Neural progenitor cell (in vitro differentiated cells): ENCODE measurements at regions not wholly inside any gene's neighbourhood (a gene's known extent, or its start where the extent isn't known, plus 50 kb on each side); places are given as distances from the start of the nearest gene placed in this dataset.

Experiments used
- DNase-seq: peaks from one replicate; pipeline ENCODE4 v3.0.0-alpha.2; 2016; ENCODE audit warnings: low spot score
- H2AFZ ChIP-seq: fragments of 200-600 bp; sonication (generic); replicated peaks from 2 replicates; pipeline ENCODE4 v1.6.1; 2016; ENCODE audit warnings: antibody characterized with exemption
- H3F3A ChIP-seq: fragments of 200-600 bp; sonication (generic); 2 replicates; pipeline ENCODE4 v1.6.1; 2016; ENCODE audit warnings: antibody characterized with exemption, low read depth
- H3K27ac ChIP-seq: fragments of 200-600 bp; sonication (generic); 2 replicates; pipeline ENCODE4 v1.5.1; 2016; ENCODE audit warnings: mild to moderate bottlenecking
- H3K27me3 ChIP-seq: fragments of 200-600 bp; sonication (generic); 2 replicates; pipeline ENCODE4 v1.6.1; 2016; ENCODE audit warnings: mild to moderate bottlenecking, moderate library complexity
- H3K36me3 ChIP-seq: fragments of 200-600 bp; sonication (generic); 2 replicates; pipeline ENCODE4 v1.5.1; 2016
- H3K4me1 ChIP-seq: fragments of 200-600 bp; sonication (generic); 2 replicates; pipeline ENCODE4 v1.6.1; 2016; ENCODE audit warnings: mixed run types
- H3K4me2 ChIP-seq: fragments of 200-600 bp; sonication (generic); 2 replicates; pipeline ENCODE4 v1.6.1; 2016
- H3K4me3 ChIP-seq: fragments of 200-600 bp; sonication (generic); 2 replicates; pipeline ENCODE4 v1.5.1; 2016
- H3K79me2 ChIP-seq: fragments of 200-600 bp; sonication (generic); 2 replicates; pipeline ENCODE4 v1.6.1; 2016; ENCODE audit warnings: low read depth
- H3K9ac ChIP-seq: fragments of 200-600 bp; sonication (generic); 2 replicates; pipeline ENCODE4 v1.6.1; 2016
- H3K9me3 ChIP-seq: fragments of 200-600 bp; sonication (generic); 2 replicates; pipeline ENCODE4 v1.5.1; 2016; ENCODE audit warnings: low read depth
- H4K20me1 ChIP-seq: fragments of 200-600 bp; sonication (generic); 2 replicates; pipeline ENCODE4 v1.6.1; 2016; ENCODE audit warnings: low read depth
- H3K27ac Mint-ChIP-seq: 3 replicates; pipeline ENCODE4 v1.8.0; 2021; ENCODE audit warnings: mixed read lengths
- H3K27me3 Mint-ChIP-seq: 2 replicates; pipeline ENCODE4 v1.8.0; 2022; ENCODE audit warnings: low read depth, mild to moderate bottlenecking, inconsistent platforms, moderate library complexity, mixed read lengths; ENCODE audit not compliant: insufficient read depth
- H3K36me3 Mint-ChIP-seq: 3 replicates; pipeline ENCODE4 v1.8.0; 2021; ENCODE audit warnings: mixed read lengths
- H3K4me1 Mint-ChIP-seq: 3 replicates; pipeline ENCODE4 v1.8.0; 2021; ENCODE audit warnings: mixed read lengths
- H3K4me3 Mint-ChIP-seq: 3 replicates; pipeline ENCODE4 v1.8.0; 2021; ENCODE audit warnings: mild to moderate bottlenecking, moderate library complexity, mixed read lengths
- H3K9me3 Mint-ChIP-seq: 3 replicates; pipeline ENCODE4 v1.8.0; 2020; ENCODE audit warnings: mixed read lengths
- CTCF ChIP-seq: fragments of 200-600 bp; sonication (generic); IDR thresholded peaks from 2 replicates; pipeline ENCODE4 v1.5.1; 2017; ENCODE audit warnings: antibody characterized with exemption, mild to moderate bottlenecking
- EZH2 ChIP-seq: fragments of 200-600 bp; sonication (generic); IDR thresholded peaks from 2 replicates; pipeline ENCODE4 v1.6.1; 2017; ENCODE audit warnings: antibody characterized with exemption, mild to moderate bottlenecking, moderate library complexity
- EZH2phosphoT487 ChIP-seq: fragments of 200-600 bp; sonication (generic); IDR thresholded peaks from 2 replicates; pipeline ENCODE4 v1.6.1; 2017; ENCODE audit warnings: antibody characterized with exemption

- peaks cover 2% of the 10 kb centered on the region for H3K27me3 Mint-ChIP-seq
- no peak overlapping the region for H3K4me3 Mint-ChIP-seq
- Histone ChIP-seq H3K9me3 (no peaks in the 10 kb centered on the region), H3K4me3 (no peak overlapping the region), H3K27ac (no peak overlapping the region), H3F3A (no peaks in the 10 kb centered on the region), H3K4me1 (no peaks in the 10 kb centered on the region), H3K36me3 (no peaks in the 10 kb centered on the region), H3K79me2 (no peaks in the 10 kb centered on the region), H3K4me2 (no peak overlapping the region), H3K9ac (no peak overlapping the region), H4K20me1 (no peaks in the 10 kb centered on the region), H3K27me3 (no peaks in the 10 kb centered on the region), H2AFZ (no peak overlapping the region)
- peaks cover 2% of the 10 kb centered on the region for H3K9me3 Mint-ChIP-seq
- no peaks in the 10 kb centered on the region for H3K4me1 Mint-ChIP-seq
- TF ChIP-seq EZH2 (no peak), CTCF (no peak), EZH2phosphoT487 (no peak)
- H3K27ac Mint-ChIP-seq: no peak overlapping the region
- DNase-seq: no peak
- no peaks in the 10 kb centered on the region for H3K36me3 Mint-ChIP-seq
Measured at GRCh38 chr15:31831596-31831995, 198.7 kb upstream of the CHRNA7 start.

DNA sequence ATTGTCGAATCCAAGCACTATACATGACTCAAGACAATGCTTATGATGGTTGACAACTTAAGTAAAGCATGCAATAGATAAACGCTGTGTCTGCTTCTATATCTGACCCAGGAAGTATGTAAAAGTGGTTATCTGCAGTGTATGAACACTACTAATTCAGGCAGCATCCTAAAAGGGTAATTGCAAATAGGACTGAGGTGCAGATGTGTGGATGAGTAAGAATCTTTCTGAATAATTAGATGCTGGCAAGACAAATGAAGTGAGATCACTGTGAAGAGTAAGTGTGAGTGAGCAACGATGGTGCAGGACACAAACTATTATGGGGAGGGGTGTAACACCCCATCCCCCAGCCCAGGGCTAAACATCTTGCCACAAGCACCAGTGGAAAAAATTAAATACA, 195.7 kb upstream of the CHRNA7 start:
- Histone ChIP-seq H3K4me2 (no peak overlapping the region), H3K9me3 (no peaks in the 10 kb centered on the region), H4K20me1 (no peaks in the 10 kb centered on the region), H3K79me2 (no peaks in the 10 kb centered on the region), H3K4me1 (no peaks in the 10 kb centered on the region), H3K4me3 (no peak overlapping the region), H3K36me3 (no peaks in the 10 kb centered on the region), H3K9ac (no peak overlapping the region), H3K27me3 (no peaks in the 10 kb centered on the region), H3F3A (no peaks in the 10 kb centered on the region), H3K27ac (no peak overlapping the region), H2AFZ (no peak overlapping the region)
- no peak for TF ChIP-seq EZH2phosphoT487
- TF ChIP-seq CTCF: no peak
- no peak for TF ChIP-seq EZH2
- no peak for DNase-seq
- Mint-ChIP-seq H3K27ac (no peak overlapping the region), H3K27me3 (peaks cover 2% of the 10 kb centered on the region), H3K4me3 (no peak overlapping the region), H3K36me3 (no peaks in the 10 kb centered on the region), H3K4me1 (no peaks in the 10 kb centered on the region), H3K9me3 (peaks cover 2% of the 10 kb centered on the region)

DNA sequence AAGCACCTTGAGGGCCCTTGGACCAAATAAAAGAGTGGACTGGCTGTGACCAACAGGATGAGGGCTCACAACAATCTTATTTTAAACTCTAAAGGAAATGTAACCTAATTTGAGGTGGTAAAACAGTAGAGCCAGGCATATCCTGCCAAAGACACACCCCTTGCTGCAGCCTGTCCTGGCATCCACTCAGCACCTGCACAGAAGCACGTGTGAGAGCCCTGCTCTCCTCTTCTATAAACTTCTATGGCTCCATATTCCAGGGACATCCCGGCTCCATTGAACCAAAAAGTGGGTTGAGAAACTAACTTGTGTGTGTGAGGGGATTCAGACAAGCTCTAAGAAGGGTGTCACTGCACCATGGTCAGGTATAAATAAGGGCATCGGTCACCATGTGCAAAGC, 190.9 kb upstream of the CHRNA7 start:
- no peak for TF ChIP-seq EZH2phosphoT487
- no peak for TF ChIP-seq EZH2
- no peak for TF ChIP-seq CTCF
- Histone ChIP-seq H3K4me2 (no peak overlapping the region), H3K9me3 (no peaks in the 10 kb centered on the region), H3F3A (no peaks in the 10 kb centered on the region), H4K20me1 (no peaks in the 10 kb centered on the region), H3K79me2 (no peaks in the 10 kb centered on the region), H3K27me3 (no peaks in the 10 kb centered on the region), H3K4me3 (no peak overlapping the region), H3K4me1 (no peaks in the 10 kb centered on the region), H3K27ac (no peak overlapping the region), H3K36me3 (no peaks in the 10 kb centered on the region), H2AFZ (no peak overlapping the region), H3K9ac (no peak overlapping the region)
- Mint-ChIP-seq H3K27me3 (no peaks in the 10 kb centered on the region), H3K4me3 (no peak overlapping the region), H3K36me3 (no peaks in the 10 kb centered on the region), H3K9me3 (no peaks in the 10 kb centered on the region), H3K4me1 (no peaks in the 10 kb centered on the region), H3K27ac (no peak overlapping the region)
- DNase-seq: no peak
